Bronchial epithelial cell (primary cell): ENCODE measurements at regions not wholly inside any gene's neighbourhood (a gene's known extent, or its start where the extent isn't known, plus 50 kb on each side); places are given as distances from the start of the nearest gene placed in this dataset.
A peak's percentile ranks its signal among the peaks of the same experiment; 100 is the strongest.

Experiments used
- DNase-seq: peaks from one replicate; pipeline ENCODE4 v3.0.0-alpha.2; 2010; ENCODE audit warnings: low read depth
- FAIRE-seq: peaks from 2 replicates; lab custom pipeline; 2011; peaks lifted over from hg19 to GRCh38; lab: Jason Lieb, UNC
- H3K27me3 ChIP-seq: 2 replicates; pipeline ENCODE4 v1.5.1; 2011; ENCODE audit warnings: low read length; ENCODE audit not compliant: control insufficient read depth, insufficient read depth
- H3K36me3 ChIP-seq: 2 replicates; pipeline ENCODE4 v1.5.1; 2011; ENCODE audit warnings: low read length; ENCODE audit not compliant: control insufficient read depth, insufficient read depth
- H3K4me3 ChIP-seq: 2 replicates; pipeline ENCODE4 v1.5.1; 2011; ENCODE audit warnings: mild to moderate bottlenecking, low read depth, low read length, control low read depth
- CTCF ChIP-seq: IDR thresholded peaks from 2 replicates; pipeline ENCODE4 v1.5.1; 2011; ENCODE audit warnings: mild to moderate bottlenecking, moderate library complexity, low read length, control low read depth, inconsistent platforms; ENCODE audit not compliant: insufficient read depth, severe bottlenecking

- no peaks in the 10 kb centered on the region for H3K27me3 ChIP-seq
- no peak for FAIRE-seq
Observed at GRCh38 chr16:82248677-82249076, 78.7 kb upstream of the MPHOSPH6 start.

GRCh38 chr16:82248012-82248656 lies 78.1 kb upstream of the MPHOSPH6 start:
- FAIRE-seq (no peak), DNase-seq (no peak)
- Histone ChIP-seq H3K4me3 (no peak overlapping the region), H3K27me3 (no peaks in the 10 kb centered on the region), H3K36me3 (no peaks in the 10 kb centered on the region)
- no peak for TF ChIP-seq CTCF

More at GRCh38 chr16:82248677-82249076, 78.7 kb upstream of the MPHOSPH6 start:
- no peak for DNase-seq
- no peaks in the 10 kb centered on the region for H3K36me3 ChIP-seq
- no peak overlapping the region for H3K4me3 ChIP-seq
- no peak for TF ChIP-seq CTCF

- Histone ChIP-seq H3K4me3 (no peak overlapping the region), H3K36me3 (no peaks in the 10 kb centered on the region), H3K27me3 (no peaks in the 10 kb centered on the region)
- FAIRE-seq = no peak
- no peak for DNase-seq
- no peak for TF ChIP-seq CTCF
Observed at GRCh38 chr16:82242201-82242600, 72.2 kb upstream of the MPHOSPH6 start.

- FAIRE-seq = no peak
- no peak for TF ChIP-seq CTCF
- H3K27me3 ChIP-seq = no peaks in the 10 kb centered on the region
- no peak overlapping the region for H3K4me3 ChIP-seq
- no peak for DNase-seq
- no peaks in the 10 kb centered on the region for H3K36me3 ChIP-seq
Observed at GRCh38 chr16:82241469-82242052, 71.5 kb upstream of the MPHOSPH6 start.

GRCh38 chr16:82240111-82240510 lies 70.1 kb upstream of the MPHOSPH6 start:
- H3K36me3 ChIP-seq = no peaks in the 10 kb centered on the region
- no peak overlapping the region for H3K4me3 ChIP-seq
- peak; percentile 74 for DNase-seq
- no peak for TF ChIP-seq CTCF
- no peaks in the 10 kb centered on the region for H3K27me3 ChIP-seq
- no peak for FAIRE-seq
